Heart left ventricle (tissue), 13 donors: ENCODE measurements at regions not wholly inside any gene's neighbourhood (a gene's known extent, or its start where the extent isn't known, plus 50 kb on each side); places are given as distances from the start of the nearest gene placed in this dataset.

Experiments used
- POLR2A ChIP-seq, 2 donors: fragments of 450-650 bp; IDR thresholded peaks; one replicate each; pipeline ENCODE4 v1.6.1; 2017; ENCODE audit warnings: antibody characterized with exemption in 2 of 2, mild to moderate bottlenecking in 2 of 2, moderate library complexity in 2 of 2
- TF ChIP-seq, protein P1 (sequence below), 12 donors: fragments of 200-600 bp; sonication (generic) in 4 of 12; IDR thresholded peaks; one replicate each; pipeline versions ENCODE4 v1.5.0 to v1.8.0; 2018 to 2022; ENCODE audit warnings: antibody characterized with exemption in 12 of 12, mild to moderate bottlenecking in 5 of 12
- donor health status: ischemic (EF 13 %, LVEDD 7.1; RV severe dilation, severe dysfunction).
- donor health status: DM: no; HTN: yes; CAD: no.
- donor health status: DM: no; HTN: no; CAD: no.
- donor health status: ischemic (EF 25% LVEDD 6.9; RV normal size, moderate dysfunction).
- donor health status: ischemic (EF 25% LVEDD 5.7; RV mildly dilated, moderate dysfunction).
- donor health status: ischemic (EF 35%, LVEDD 5.7; RV mildly dilated, moderate dysfunction).
- donor health status: nonischemic (EF 11% LVEDD 7.7; RV severe dilation, severe dysfunction).
- donor health status: DM: yes; HTN: yes; CAD: no.
- donor health status: PGD.
- donor health status: ischemic (EF 29% LVEDD 5.4; RV normal size, mild dysfunction).
- donor health status: nonischemic (EF 23%, LVEDD 6.1; RV moderate dilation, normal function).

DNA sequence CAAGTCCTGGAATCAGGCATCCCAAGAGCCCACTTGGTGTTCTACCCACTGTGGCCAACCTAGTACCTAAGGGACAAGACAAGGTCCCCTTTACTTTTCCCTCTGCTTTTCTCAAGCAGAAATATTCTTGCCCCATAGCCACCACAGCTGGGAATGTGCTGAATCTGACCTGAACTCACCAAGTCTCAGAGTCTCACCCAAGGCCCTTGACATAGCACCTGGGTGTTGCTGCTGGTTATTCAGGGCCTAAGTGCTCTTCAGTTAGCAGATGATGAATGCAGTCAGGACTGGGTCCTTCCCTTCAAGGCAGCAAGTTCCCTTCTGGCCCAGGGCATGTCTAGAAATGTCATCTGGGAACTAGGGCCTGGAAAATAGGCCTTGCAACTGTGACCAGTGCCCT is 201.8 kb upstream of the SERP2 start:
- TF ChIP-seq, protein P1, sequence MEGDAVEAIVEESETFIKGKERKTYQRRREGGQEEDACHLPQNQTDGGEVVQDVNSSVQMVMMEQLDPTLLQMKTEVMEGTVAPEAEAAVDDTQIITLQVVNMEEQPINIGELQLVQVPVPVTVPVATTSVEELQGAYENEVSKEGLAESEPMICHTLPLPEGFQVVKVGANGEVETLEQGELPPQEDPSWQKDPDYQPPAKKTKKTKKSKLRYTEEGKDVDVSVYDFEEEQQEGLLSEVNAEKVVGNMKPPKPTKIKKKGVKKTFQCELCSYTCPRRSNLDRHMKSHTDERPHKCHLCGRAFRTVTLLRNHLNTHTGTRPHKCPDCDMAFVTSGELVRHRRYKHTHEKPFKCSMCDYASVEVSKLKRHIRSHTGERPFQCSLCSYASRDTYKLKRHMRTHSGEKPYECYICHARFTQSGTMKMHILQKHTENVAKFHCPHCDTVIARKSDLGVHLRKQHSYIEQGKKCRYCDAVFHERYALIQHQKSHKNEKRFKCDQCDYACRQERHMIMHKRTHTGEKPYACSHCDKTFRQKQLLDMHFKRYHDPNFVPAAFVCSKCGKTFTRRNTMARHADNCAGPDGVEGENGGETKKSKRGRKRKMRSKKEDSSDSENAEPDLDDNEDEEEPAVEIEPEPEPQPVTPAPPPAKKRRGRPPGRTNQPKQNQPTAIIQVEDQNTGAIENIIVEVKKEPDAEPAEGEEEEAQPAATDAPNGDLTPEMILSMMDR (IDR thresholded peaks at IDR 0.05): no peak
- no peak for TF ChIP-seq POLR2A (IDR thresholded peaks at IDR 0.05)
